Esophagus squamous epithelium (tissue), 4 donors: ENCODE measurements at regions not wholly inside any gene's neighbourhood (a gene's known extent, or its start where the extent isn't known, plus 50 kb on each side); places are given as distances from the start of the nearest gene placed in this dataset.
"Not testable (repeated sequence)": the region's sequence is repeated elsewhere in the genome, so short reads cannot be mapped to it uniquely, and the experiment has no call there.

Experiments
- CTCF ChIP-seq, 6 experiments: fragments of 450-650 bp in 4 of 6; fragments of 200-600 bp in 2 of 6; sonication (generic) in 2 of 6; IDR thresholded peaks; one replicate each; pipeline ENCODE4 v1.5.1; 2016 to 2019; ENCODE audit warnings: antibody characterized with exemption in 6 of 6, mild to moderate bottlenecking in 4 of 6, moderate library complexity in 4 of 6
- POLR2A ChIP-seq, 4 donors: fragments of 450-650 bp; IDR thresholded peaks; one replicate each; pipeline ENCODE4 v1.6.1; 2017; ENCODE audit warnings: antibody characterized with exemption in 4 of 4, mild to moderate bottlenecking in 4 of 4, moderate library complexity in 3 of 4

DNA sequence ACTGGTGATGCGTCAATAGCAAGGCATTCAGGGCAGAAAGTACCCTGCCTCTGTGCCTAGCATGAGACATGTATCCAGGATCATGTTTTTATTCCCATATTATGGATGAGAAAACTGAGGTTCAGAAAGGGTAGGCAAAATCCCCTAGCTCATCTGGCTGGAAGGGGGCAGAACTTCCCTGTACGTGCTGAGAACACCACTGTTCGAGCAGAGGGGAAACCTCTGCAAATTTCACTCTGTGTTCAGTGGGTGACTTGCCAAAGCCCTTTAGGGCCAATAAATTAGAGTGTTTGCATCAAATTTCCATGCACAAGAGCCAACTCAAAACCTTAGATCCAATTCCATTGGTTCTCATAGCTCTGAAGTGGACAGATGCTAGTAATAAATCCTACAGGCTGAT lies 82.6 kb upstream of the PRSS12 start:
- not testable (repeated sequence) for TF ChIP-seq CTCF, POLR2A (IDR thresholded peaks at IDR 0.05)
